GM20431 (cell line): ENCODE measurements at regions not wholly inside any gene's neighbourhood (a gene's known extent, or its start where the extent isn't known, plus 50 kb on each side); places are given as distances from the start of the nearest gene placed in this dataset.
"Not testable (repeated sequence)": the region's sequence is repeated elsewhere in the genome, so short reads cannot be mapped to it uniquely, and the experiment has no call there.

Experiments used
- in situ Hi-C: fragments of 300-500 bp; cut with MseI, MboI; formaldehyde crosslinking; loops from one replicate; pipeline ENCODE4 v1.15.0; 2020; ENCODE audit warnings: low sequenced_read_pairs; ENCODE audit not compliant: unreplicated experiment

DNA sequence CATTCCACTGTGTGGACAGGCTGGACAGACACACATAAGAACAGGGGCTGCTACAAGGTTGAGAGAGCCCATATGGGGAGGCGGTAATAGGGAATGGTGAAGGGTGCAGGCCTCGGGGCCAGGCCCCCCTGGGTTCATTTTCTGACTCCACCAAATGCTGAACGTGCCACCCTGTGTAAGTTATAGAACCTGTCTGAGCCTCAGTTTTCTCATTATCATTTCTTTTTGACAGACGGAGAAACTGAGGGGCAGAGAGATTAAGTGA, 569.5 kb downstream of the PTPRU start:
- in situ Hi-C loops = no loop called here

DNA sequence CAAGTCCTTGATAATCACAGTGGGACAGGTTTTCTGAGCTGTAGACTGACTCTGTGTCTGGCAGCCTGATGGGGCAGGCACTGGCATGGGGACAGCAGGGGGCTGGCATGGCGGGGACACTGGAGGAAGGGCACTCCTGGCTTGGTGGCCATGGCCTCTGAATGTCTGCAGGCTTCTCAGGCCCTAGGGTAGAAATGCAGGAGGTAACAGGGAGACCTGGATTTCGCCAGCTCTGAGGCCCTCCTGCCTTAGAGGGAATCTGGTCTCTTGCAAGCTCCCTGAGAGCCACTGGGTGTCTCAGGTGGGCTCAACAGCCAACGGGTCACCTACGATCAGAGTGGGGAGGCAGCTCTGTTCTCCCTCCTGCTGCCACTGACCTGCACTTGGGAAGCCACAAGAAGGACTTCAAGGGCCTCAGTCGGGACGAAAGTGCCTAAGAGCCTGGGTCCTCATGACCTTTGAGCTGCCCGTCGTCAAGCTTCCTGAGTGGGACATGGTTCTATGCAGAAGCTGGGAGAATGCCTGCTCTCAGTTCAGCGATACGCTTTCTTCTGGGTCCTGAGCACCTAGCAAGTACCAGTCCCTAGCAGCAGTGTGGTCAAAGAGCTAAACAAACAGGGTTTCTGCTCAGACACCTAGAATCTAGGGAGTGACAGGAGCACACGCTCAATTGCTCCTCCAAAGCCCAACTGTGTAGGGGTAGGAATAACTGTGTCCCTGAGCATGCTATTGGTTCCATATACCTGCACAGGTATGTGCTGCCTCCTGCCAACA, 569.0 kb downstream of the PTPRU start:
- in situ Hi-C loops = no loop called here

DNA sequence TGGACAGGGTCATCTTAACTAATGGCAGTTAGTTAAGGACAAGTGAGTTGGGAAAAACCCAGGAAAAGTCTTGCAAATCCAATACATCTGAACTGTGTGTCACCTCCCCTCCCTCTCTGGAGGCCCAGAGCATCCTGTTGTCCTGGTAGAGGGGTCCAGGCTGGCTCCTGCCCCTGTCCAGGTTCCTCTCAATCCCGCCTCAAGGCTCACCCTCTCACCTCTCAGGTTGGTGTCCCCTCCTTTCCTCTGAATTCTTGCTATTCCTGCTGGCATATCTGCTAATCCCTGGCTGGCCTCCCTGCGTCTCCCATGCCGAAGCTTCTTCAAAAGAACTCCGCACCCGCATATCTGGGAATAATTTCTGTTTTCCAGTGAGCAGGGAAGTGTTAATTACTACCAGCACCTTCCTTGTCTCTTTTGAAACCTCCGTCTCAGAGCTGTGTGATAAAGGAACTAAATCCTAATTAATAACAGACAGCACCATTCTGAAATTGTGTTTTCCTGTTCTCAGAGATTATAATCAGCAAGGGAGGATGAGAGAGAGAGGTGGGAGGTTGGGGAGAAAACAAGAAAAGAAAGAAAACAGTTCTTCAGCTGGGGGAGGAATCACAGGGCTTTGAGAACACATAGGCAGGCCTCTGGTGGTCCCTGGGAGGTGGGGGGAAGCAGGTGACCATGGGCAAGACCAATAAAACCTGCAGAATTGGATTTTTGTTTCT, 568.0 kb downstream of the PTPRU start:
- in situ Hi-C loops = no loop called here

DNA sequence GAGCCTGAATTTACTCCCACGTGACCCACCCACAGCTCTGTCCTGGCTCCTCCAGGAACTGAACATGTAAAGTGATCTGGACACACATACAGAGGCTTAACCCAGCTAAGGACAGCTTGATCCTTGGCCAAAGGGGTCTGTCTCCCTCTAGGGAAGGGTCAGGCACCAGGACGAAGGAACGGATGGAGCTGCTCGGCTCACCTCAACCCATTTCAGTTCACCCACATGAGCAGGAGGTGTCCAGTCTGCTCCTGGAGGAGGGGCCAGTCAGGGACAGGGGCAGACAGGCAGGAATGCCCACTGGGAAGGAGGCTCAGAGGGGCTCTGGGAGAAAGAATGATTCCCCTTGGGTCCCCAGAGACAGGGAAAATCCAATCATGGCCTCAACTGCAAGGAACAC, 567.2 kb downstream of the PTPRU start:
- in situ Hi-C loops = no loop called here

DNA sequence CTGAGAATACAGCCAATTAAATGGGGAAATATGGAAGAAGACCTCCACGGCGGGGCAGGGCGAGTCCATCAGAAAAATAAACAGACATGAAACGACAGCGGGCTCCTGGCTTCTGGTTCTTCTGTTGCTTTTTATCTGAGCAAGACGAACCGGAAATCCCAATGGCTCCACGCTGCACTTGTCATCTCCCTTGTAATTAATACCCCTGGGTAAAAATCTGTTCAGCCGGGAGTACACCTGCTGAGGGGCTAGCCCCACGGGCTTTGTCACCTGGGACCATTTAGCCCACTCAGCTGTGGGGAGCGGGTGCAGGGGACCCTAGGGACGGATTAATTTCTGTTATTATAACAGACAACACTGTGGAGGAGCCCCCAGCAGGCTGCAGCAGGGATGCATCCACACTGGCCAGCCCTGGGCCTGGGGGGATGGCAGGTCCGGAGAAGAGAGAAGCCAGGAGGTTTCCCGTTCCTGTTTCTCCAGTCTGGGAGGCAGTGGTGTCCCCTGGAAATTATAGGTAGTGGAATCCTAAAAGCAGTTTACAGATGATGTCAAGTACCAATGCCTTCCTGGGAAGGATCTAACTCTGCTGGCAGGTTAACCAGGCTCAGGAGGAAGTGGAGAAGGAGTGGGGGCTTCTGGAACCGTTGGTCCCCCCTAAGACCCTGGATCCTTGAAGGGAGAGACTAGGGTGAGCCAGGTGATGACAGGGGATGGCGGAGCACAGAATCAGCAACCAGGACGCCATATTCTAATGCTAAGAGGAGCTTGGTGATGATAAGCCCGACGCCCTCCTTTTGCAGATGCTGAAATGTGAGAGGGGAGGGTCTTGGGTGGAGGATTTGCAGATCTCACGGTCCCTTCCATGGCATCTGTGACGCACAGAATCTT, 566.1 kb downstream of the PTPRU start:
- in situ Hi-C loops = no loop called here

DNA sequence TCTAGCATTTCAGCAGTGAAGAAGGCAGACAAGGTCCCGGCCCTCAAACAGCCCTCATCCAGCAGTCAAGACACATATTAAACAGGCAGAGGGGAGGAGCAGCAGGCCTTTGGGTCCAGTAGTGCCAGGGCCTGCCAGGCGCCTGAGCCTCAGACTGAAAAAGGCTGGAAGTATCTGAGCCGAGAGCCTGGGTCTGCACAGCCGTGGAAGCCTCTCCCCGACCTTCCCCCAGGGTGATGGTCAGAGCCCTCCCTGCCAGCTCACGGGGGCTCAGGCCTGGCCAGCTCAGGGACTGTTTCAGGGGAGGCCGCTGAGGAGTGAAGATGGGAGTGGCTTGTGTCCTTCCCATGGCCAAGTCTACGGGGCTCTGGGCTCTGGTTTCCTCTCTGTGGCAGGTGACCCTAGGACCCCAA, 565.2 kb downstream of the PTPRU start:
- in situ Hi-C loops = no loop called here

DNA sequence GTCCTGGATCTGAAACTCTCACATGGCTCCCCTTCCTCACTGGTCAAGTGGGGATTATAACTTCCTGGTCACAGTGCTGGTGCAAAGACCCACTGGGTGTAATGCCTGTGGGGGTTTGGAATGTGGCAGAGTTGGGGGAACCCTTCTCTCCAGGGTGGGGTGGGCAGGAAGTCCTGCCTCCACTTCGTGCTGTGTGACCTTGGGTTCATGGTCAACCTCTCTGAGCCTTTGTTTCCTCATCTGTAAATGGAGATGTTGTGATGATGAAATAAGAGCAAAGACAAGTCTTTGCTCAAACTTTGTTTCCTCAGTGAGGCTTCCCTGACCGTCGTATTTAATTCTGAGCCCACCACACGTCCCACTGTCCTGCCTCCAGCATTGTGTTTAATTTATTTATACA, 564.7 kb downstream of the PTPRU start:
- in situ Hi-C loops = no loop called here

DNA sequence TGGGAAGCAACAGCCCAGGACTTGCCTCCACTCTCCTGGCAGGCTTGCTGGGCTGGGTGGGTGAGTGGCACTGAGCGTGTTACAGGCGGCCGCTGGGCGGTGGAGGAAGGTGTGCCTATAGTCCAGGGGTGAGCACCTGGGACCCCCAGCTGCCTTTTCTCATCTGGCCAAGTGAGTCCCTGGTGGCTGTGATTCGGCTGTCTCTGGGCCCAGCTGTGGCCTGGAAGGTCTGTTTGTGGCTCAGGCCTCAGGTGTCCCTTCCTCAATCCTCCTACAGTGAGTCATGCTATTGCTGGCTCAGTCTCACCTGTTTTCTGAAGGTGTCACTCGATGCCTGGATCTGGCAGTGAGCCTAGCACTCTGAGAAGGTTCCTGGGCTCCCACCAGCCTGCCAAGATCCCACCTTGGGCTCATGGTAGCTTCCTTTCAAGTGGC, 564.2 kb downstream of the PTPRU start:
- in situ Hi-C loops = no loop called here

DNA sequence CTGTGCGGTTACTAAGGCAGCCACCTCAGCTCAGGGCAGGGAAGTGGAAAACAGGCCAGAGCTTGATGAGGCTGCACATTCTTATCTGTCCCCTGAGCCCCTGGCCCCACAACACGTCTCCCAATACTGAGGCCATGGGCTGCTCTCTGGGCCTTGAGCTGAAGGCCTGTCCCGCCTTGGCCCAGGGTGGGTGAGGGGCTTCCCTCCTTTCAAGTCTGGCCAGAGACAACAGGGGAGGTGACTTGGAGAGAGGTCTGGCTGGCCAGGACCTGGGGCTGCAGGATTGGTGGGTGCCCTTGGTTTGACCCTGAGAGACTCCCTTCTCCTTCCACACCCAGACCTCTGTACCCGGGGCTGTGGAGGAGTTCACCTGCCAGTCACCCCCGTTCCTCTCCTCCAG, 563.8 kb downstream of the PTPRU start:
- in situ Hi-C loops = no loop called here

DNA sequence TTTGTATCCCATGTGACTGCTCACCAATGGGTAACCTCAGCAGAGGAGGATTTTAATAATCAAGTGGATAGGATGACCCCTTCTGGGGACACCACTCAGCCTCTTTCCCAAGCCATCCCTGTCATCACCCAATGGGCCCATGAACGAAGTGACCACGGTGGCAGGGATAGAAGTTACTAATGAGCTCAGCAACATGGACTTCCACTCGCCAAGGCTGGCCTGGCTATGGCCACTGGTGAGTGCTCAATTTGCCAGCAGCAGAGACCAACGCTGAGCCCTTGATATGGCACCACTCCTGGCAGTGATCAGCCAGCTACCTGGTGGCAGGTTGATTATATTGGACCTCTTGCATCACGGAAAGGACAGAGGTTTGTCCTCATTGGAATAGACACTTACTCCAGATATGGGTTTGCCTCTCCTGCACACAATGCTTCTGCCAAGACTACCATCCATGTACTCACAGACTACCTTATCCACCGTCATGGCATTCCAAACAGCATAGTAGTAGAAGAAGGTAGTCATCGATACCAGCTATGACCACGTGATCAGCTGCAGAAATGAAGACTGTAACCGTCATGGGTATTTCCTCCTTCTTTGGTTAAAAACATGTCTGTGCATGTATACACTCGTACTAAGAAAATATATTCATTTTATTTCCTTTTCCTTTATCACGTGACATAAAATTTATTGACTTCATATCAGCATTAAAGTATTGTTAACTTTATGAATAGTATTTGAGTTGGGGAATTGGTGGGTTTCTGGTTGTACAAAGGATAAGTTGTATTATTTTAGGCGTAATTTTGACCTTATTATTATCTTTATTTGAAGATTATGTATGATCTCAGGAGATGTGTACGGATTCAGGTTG, 562.6 kb downstream of the PTPRU start:
- in situ Hi-C loops = no loop called here

DNA sequence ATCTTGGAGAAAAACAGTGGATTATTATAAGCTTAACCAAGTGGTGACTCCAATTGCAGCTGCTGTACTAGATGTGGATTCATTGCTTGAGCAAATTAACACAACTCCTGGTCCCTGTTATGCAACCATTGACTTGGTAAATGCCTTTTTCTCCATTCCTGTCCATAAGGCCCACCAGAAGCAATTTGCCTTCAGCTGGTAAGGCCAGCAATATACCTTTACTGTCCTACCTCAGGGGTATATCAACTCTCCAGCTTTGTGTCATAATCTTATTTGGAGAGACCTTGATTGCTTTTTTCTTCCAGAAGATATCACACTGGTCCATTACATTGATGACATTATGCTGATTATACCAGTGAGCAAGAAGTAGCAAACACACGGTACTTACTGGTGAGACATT, 560.8 kb downstream of the PTPRU start:
- in situ Hi-C loops = not testable (repeated sequence)

DNA sequence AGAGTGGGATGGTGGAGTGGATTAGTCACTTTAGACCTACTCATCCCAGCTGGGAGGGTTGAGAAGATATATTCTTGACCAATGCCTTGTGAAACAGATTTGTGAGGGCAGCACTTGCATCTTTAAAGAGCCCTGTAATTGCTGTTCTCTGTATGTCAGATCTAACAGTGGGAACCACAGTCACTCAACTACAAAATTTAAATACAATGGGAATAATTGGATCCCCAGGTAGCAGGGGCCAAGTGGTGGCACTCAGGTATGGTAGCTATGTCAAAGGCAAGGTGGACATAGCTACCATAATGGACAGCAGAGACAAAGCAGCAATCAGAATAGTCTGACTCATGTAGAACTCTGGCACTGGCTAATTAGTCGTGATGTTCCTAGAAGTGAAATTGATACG, 559.6 kb downstream of the PTPRU start:
- in situ Hi-C loops = not testable (repeated sequence)

DNA sequence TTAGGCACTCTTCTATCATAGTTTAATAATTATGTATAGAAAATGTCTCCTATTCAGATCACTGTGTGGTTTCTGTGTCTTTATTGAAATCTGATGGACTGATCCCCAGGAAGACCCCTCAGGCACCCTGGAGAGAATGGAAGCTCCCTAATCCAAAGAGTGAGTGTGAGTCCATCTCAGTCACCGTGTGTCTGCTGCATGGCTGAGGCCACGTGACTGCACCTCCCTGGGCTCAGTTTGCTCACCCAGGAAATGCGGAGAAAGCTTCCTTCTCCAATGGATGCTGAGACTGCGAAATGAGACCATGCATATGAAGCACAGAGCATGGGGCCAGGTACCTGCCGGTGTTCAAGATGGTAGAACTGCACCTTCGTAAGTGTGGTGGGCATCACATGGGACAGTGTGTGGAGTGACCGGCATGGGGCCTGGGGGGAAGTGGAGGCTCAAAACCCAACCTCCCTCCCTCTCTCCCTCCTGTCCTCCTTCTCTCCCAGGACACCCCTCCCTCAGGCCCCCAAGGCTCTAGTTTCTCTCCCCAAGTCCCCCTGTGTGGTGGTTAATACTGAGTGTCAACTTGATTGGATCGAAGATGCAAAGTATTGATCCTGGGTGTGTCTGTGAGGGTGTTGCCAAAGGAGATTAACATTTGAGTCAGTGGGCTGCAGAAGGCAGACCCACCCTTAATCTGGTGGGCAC, 557.5 kb downstream of the PTPRU start:
- in situ Hi-C loops = no loop called here

DNA sequence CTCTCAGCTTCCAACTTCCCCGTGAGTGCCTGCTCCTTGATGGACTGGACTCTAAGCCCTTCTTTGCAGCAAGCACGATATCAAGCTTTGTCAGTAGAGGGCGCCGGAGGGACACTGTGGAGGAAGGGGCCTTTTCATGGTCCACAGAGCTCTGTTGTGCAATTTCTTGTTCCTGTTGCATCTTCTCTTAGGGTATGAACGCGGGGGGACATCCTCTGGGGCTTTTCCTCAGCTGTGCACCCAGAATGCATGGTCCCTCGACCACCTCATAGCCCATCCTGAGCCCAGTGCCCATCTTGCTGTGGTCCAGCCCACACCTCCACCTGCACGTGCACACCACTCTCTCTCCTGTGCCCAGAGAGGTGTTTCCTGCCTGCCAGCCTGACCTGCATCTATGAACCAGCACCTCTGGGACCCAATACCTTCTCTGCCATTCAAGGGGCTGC, 556.8 kb downstream of the PTPRU start:
- in situ Hi-C loops = no loop called here

DNA sequence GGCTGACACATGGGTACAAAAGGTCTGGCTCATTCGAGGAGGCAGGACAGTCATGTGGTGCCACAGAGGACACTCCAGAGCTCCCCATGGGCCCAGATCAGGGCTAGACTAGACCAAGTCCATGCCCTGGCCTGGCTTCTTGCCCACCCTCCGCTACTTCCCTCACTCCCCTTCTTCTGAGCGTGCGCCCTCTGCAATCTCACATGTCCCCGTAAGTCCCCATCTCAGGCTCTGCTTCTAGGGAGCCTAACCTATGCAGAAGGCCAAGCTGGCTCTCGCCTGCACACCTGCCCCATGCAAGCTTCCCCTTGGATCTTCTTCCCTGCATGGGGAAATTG, 553.6 kb downstream of the PTPRU start:
- in situ Hi-C loops = no loop called here

DNA sequence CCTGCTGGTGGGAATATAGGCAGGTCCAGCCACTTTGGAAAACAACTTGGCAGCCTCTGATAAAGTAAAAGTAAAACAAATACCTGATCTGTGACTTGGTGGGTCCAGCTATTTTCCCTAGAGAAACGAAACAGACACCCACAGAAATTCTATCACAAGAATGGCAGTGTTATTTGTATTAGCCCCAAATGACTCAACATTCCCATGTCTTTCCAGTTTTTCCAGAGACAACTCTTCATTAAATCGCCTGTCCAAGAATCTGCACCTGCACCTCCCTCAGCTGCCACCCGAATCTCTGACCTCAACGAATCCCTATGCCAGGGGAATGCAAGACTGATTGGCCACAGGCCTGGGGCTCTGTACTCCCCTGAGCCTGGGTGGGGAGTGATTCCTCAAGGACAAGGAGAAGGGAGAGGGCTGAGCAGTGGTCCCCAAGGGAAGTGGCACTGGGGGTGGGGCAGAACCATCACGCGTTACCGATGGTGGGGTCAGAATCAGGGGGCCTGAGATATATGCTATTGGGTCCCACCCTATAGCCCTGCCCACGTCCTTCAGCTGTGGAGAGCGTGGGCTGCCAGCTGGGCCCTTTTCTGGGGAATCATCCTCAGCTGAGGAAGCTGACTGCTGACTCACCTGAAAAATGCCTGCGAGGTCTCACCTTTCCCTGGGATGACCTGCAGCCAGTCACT, 553.0 kb downstream of the PTPRU start:
- in situ Hi-C loops = no loop called here

DNA sequence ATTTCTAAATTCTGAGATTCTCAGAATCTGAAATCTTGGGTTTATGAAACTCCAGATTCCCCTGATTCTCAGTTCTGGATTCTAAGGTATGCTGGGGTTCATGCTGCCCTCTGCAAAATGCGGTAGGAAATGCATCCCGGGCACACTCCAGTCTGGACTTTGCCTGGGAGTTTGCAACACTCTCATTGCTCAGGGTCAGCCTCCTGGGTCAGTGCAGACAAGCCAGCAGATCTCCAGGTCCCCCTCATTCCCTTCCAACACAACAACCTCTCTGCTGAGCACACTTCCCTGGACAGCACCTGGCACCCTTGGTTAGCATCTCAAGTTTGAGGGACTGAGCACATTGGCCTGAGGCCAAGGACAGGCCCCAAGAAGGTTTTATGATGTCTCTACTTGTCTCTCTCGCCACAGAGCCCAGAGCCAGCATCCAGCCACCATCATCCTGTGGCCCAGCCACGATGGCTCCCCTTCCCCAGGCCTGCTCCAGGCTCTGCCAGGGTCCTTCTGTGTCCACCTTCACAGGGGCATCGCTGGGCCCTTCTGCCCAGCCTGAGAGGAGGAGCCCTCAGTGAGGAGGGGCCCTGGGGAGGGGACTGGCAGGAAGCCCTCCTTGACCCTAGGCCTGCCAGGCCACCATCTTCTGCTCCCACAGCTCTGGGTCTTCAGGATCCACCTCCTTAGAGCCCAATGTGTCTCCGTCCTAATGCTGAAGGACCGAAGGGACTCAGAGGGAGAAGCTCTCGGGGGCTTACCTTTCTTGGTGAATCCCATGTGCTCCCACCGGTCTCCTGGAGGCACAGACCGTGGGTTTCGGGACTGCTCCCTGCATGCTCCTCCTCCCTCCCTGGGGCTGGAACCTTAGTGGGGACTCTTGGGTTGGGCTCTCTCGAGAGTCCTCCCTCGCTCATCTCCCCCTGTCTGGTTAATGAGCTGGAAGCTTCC, 550.7 kb downstream of the PTPRU start:
- in situ Hi-C loops = no loop called here

DNA sequence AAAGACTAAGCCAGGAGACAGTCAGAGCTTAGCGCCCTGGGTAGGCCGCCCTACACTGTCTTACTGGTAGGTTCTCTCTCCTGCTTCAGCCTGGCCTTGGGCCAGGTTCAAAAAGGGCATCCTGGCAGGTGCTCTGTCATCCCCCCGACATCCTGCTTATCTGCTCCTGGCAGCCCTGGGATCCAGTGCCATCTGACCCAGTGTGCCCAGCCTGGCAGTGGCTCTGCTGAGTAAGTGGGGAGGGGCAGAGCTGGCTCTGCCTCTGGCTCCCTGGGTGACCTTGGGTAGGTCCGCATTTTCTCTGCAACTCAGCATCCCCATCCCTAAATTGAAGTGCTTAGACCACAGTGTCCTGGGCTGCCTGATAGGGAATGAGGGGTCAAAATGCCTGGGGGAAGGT, 549.9 kb downstream of the PTPRU start:
- in situ Hi-C loops = no loop called here
